Tibial artery (tissue), 4 donors: ENCODE measurements at regions not wholly inside any gene's neighbourhood (a gene's known extent, or its start where the extent isn't known, plus 50 kb on each side); places are given as distances from the start of the nearest gene placed in this dataset.

ENCODE experiments used
- DNase-seq, 2 donors: peaks; one replicate each; pipeline ENCODE4 v3.0.0-alpha.2; 2019
- H3K27ac ChIP-seq, 2 donors: fragments of 200-600 bp; sonication (generic) in 1 of 2; 1 replicate in 1 of 2; 2 replicates in 1 of 2; pipeline ENCODE4 v1.5.1; 2018 to 2019; ENCODE audit warnings: mild to moderate bottlenecking in 1 of 2
- H3K27me3 ChIP-seq, 2 donors: fragments of 200-600 bp; sonication (generic) in 1 of 2; one replicate each; pipeline versions ENCODE4 v1.5.1 to v1.6.0; 2016 to 2019
- H3K36me3 ChIP-seq, 3 donors: fragments of 200-600 bp; sonication (generic) in 2 of 3; one replicate each; pipeline ENCODE4 v1.5.1; 2016 to 2019; ENCODE audit warnings: mild to moderate bottlenecking in 2 of 3
- H3K4me1 ChIP-seq, 4 donors: fragments of 200-600 bp; sonication (generic) in 2 of 4; 1 replicate in 3 of 4; 2 replicates in 1 of 4; pipeline ENCODE4 v1.5.1; 2016 to 2019
- H3K4me3 ChIP-seq, 2 donors: fragments of 200-600 bp; sonication (generic) in 1 of 2; 1 replicate in 1 of 2; 2 replicates in 1 of 2; pipeline ENCODE4 v1.5.1; 2018 to 2019; ENCODE audit warnings: mild to moderate bottlenecking in 2 of 2
- H3K9me3 ChIP-seq, 3 donors: fragments of 200-600 bp; sonication (generic) in 1 of 3; one replicate each; pipeline ENCODE4 v1.5.1; 2016 to 2019
- CTCF ChIP-seq, 2 experiments: fragments of 200-600 bp in 1 of 2; fragments of 450-650 bp in 1 of 2; IDR thresholded peaks; one replicate each; pipeline ENCODE4 v1.5.1; 2017 to 2019; ENCODE audit warnings: antibody characterized with exemption in 2 of 2, mild to moderate bottlenecking in 1 of 2, moderate library complexity in 1 of 2
- intact Hi-C: fragments of 100-400 bp; cut with DNase I; formaldehyde crosslinking; loops from one replicate; pipeline ENCODE4 v1.15.0; 2023; ENCODE audit warnings: low total_unique reads

DNA sequence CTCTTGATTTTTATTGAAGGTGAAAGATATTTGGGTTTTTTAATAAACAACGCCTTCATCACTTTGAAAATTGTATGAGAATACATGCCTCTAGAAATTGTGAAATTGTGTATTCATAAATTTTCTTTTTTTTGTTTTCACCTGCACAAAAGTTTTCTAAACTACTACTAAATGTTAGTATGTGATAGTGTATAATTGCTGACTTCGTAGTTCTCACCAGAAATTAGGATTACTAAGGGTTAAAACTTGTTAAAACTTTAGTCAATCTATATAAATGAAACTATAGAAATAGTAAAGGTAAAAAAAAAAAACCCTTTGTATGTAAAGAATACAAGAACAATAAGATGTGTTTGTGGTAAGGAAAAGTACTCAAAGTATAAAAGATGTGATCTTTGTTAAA, 496.5 kb upstream of the ATP2B1 start:
- H3K27ac ChIP-seq: no peak overlapping the region
- intact Hi-C loops: no loop called here
- no peaks in the 10 kb centered on the region for H3K9me3 ChIP-seq
- DNase-seq: no peak
- H3K36me3 ChIP-seq: no peaks in the 10 kb centered on the region
- no peak for TF ChIP-seq CTCF (IDR thresholded peaks at IDR 0.05)
- no peaks in the 10 kb centered on the region for H3K4me1 ChIP-seq
- no peaks in the 10 kb centered on the region for H3K27me3 ChIP-seq
- H3K4me3 ChIP-seq: no peak overlapping the region

DNA sequence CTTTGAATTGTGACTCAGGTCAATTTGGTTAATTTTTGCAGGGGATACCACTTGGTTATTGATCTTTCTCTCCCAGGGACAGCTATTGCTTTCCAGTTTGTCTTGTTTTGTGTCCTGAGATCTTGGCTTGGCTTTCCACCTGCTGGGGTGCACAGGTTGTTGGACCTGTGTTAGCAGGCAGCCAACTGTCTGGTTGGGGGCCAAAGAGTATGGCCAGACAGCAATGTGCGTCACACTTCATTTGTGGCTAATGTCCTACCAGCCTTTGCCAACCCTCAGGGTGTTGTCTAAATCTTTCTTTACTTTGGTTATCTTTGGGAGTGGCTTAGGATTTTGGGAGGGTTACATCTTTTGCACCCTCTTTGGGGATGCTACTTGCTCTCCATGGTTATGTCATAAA, 494.9 kb upstream of the ATP2B1 start:
- Histone ChIP-seq H3K36me3 (no peaks in the 10 kb centered on the region), H3K27me3 (no peaks in the 10 kb centered on the region), H3K27ac (no peak overlapping the region), H3K4me1 (no peaks in the 10 kb centered on the region), H3K4me3 (no peak overlapping the region), H3K9me3 (no peaks in the 10 kb centered on the region)
- intact Hi-C loops: no loop called here
- DNase-seq: no peak
- TF ChIP-seq CTCF (IDR thresholded peaks at IDR 0.05): no peak

GRCh38 chr12:90199006-90199405, 490.4 kb upstream of the ATP2B1 start:
- Histone ChIP-seq H3K4me1 (no peaks in the 10 kb centered on the region), H3K27me3 (no peaks in the 10 kb centered on the region), H3K9me3 (no peaks in the 10 kb centered on the region), H3K4me3 (no peak overlapping the region), H3K27ac (no peak overlapping the region), H3K36me3 (no peaks in the 10 kb centered on the region)
- intact Hi-C loops: no loop called here
- DNase-seq: no peak
- no peak for TF ChIP-seq CTCF (IDR thresholded peaks at IDR 0.05)

- intact Hi-C loops: no loop called here
- TF ChIP-seq CTCF (IDR thresholded peaks at IDR 0.05): no peak
- no peak overlapping the region for H3K4me3 ChIP-seq
- H3K27ac ChIP-seq: no peak overlapping the region
- H3K36me3 ChIP-seq: no peaks in the 10 kb centered on the region
- no peaks in the 10 kb centered on the region for H3K4me1 ChIP-seq
- no peaks in the 10 kb centered on the region for H3K27me3 ChIP-seq
- DNase-seq: no peak
- H3K9me3 ChIP-seq: no peaks in the 10 kb centered on the region
Observed at GRCh38 chr12:90193500-90193899, 484.9 kb upstream of the ATP2B1 start.

DNA sequence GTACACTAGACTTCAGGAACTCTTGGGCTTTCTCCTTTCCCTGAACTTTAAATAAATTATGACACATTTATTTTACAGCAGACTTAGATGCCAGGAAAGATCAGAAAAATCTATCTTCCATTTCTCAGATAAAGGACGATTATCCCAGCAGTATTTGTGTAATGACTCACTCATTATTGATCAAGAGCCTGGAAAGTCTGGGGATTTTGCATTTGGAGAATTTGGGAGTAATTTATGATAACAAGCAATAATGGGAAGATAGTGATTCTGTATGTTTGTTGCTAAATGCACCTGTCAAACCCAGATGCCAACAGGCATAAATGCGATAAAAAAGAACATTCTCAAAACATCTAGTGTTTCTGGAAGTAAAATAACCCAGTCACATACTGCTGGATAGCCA, 480.2 kb upstream of the ATP2B1 start:
- peaks cover 0 to under 1% (median 0%) of the 10 kb centered on the region in 3 donors for H3K9me3 ChIP-seq
- H3K4me3 ChIP-seq: no peak overlapping the region
- DNase-seq: no peak
- no peaks in the 10 kb centered on the region for H3K36me3 ChIP-seq
- H3K27me3 ChIP-seq: no peaks in the 10 kb centered on the region
- H3K4me1 ChIP-seq: no peaks in the 10 kb centered on the region
- H3K27ac ChIP-seq: no peak overlapping the region
- TF ChIP-seq CTCF (IDR thresholded peaks at IDR 0.05): no peak
- intact Hi-C loops: no loop called here

DNA sequence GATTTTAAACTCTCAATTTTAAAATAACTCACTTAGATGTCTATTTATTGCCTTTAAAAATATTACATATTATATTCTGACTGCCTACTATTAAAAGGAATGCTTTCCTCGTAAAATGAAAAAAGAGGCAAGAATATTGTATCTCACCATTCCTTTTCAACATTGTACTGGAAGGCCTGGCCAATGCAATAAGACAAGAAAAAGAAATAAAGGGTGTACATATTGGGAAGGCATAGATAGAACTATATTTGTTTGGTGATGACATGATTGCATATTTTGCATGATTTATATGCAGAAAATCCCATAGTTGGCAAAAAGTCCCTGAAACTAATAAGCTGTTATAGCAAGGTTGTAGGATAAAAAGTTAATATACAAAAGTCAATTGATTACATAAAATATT, 474.6 kb upstream of the ATP2B1 start:
- no peak overlapping the region for H3K4me3 ChIP-seq
- intact Hi-C loops: no loop called here
- H3K4me1 ChIP-seq: no peaks in the 10 kb centered on the region
- H3K27me3 ChIP-seq: no peaks in the 10 kb centered on the region
- H3K27ac ChIP-seq: no peak overlapping the region
- no peak for TF ChIP-seq CTCF (IDR thresholded peaks at IDR 0.05)
- H3K9me3 ChIP-seq: peaks cover 0 to 8% (median 8%) of the 10 kb centered on the region in 3 donors
- no peaks in the 10 kb centered on the region for H3K36me3 ChIP-seq
- DNase-seq: no peak
